Hepatocyte (in vitro differentiated cells): ENCODE measurements at regions not wholly inside any gene's neighbourhood (a gene's known extent, or its start where the extent isn't known, plus 50 kb on each side); places are given as distances from the start of the nearest gene placed in this dataset.

Source experiments
- DNase-seq: peaks from one replicate; pipeline ENCODE4 v3.0.0-alpha.2; 2016; ENCODE audit warnings: low spot score
- H2AFZ ChIP-seq: fragments of 200-600 bp; sonication (generic); 2 replicates; pipeline ENCODE4 v1.6.0; 2016; ENCODE audit warnings: antibody characterized with exemption, mild to moderate bottlenecking
- H3K27ac ChIP-seq: fragments of 200-600 bp; sonication (generic); 2 replicates; pipeline ENCODE4 v1.5.1; 2016; ENCODE audit warnings: mild to moderate bottlenecking
- H3K27me3 ChIP-seq: fragments of 200-600 bp; sonication (generic); 2 replicates; pipeline ENCODE4 v1.6.1; 2016
- H3K36me3 ChIP-seq: fragments of 200-600 bp; sonication (generic); replicated peaks from 2 replicates; pipeline ENCODE4 v1.5.1; 2016; ENCODE audit warnings: low read depth; ENCODE audit not compliant: insufficient read depth
- H3K4me1 ChIP-seq: fragments of 200-600 bp; sonication (generic); 2 replicates; pipeline ENCODE4 v1.5.1; 2016; ENCODE audit warnings: mild to moderate bottlenecking, moderate library complexity; ENCODE audit not compliant: insufficient read depth
- H3K4me2 ChIP-seq: fragments of 200-600 bp; sonication (generic); 2 replicates; pipeline ENCODE4 v1.6.0; 2016
- H3K4me3 ChIP-seq: fragments of 200-600 bp; sonication (generic); 2 replicates; pipeline ENCODE4 v1.5.1; 2016; ENCODE audit warnings: mild to moderate bottlenecking
- H3K79me2 ChIP-seq: fragments of 200-600 bp; sonication (generic); 2 replicates; pipeline ENCODE4 v1.6.0; 2017; ENCODE audit warnings: mild to moderate bottlenecking
- H3K9me2 ChIP-seq: fragments of 200-600 bp; sonication (generic); replicated peaks from 2 replicates; pipeline ENCODE4 v1.6.0; 2017; ENCODE audit warnings: mild to moderate bottlenecking; ENCODE audit not compliant: insufficient read depth
- H3K9me3 ChIP-seq: fragments of 200-600 bp; sonication (generic); 2 replicates; pipeline ENCODE4 v1.5.1; 2016; ENCODE audit warnings: low read depth, mild to moderate bottlenecking
- H4K20me1 ChIP-seq: fragments of 200-600 bp; sonication (generic); 2 replicates; pipeline ENCODE4 v1.6.0; 2016; ENCODE audit warnings: mild to moderate bottlenecking; ENCODE audit not compliant: insufficient read depth, poor library complexity, severe bottlenecking
- CTCF ChIP-seq: fragments of 200-600 bp; sonication (generic); IDR thresholded peaks from 2 replicates; pipeline ENCODE4 v1.5.1; 2016; ENCODE audit warnings: antibody characterized with exemption, mild to moderate bottlenecking; ENCODE audit not compliant: poor library complexity
- EZH2 ChIP-seq: fragments of 200-600 bp; sonication (generic); IDR thresholded peaks from 2 replicates; pipeline ENCODE4 v1.6.1; 2016; ENCODE audit warnings: antibody characterized with exemption, mild to moderate bottlenecking, borderline replicate concordance
- EZH2phosphoT487 ChIP-seq: fragments of 200-600 bp; sonication (generic); IDR thresholded peaks from one replicate; pipeline ENCODE4 v1.6.1; 2018; ENCODE audit warnings: antibody characterized with exemption, mild to moderate bottlenecking, low read depth, moderate library complexity; ENCODE audit not compliant: unreplicated experiment, severe bottlenecking
- WGBS: methylation state at CpG from one replicate; pipeline ENCODE4 v1.1.6; 2016; ENCODE audit warnings: low lambda C conversion rate; ENCODE audit errors: missing lambda C conversion rate; 5-methylcytosine and 5-hydroxymethylcytosine counted together

- WGBS = 72% methylated on average over 4 of the region's 4 CpGs
- TF ChIP-seq EZH2 = no peak
- no peak for TF ChIP-seq CTCF
- no peak for TF ChIP-seq EZH2phosphoT487
- Histone ChIP-seq H4K20me1 (no peaks in the 10 kb centered on the region), H3K9me2 (no peaks in the 10 kb centered on the region), H3K36me3 (no peaks in the 10 kb centered on the region), H3K27ac (no peak overlapping the region), H3K4me1 (no peaks in the 10 kb centered on the region), H2AFZ (no peak overlapping the region), H3K9me3 (no peaks in the 10 kb centered on the region), H3K4me3 (no peak overlapping the region), H3K79me2 (no peaks in the 10 kb centered on the region), H3K27me3 (no peaks in the 10 kb centered on the region), H3K4me2 (no peak overlapping the region)
- DNase-seq = no peak
These were observed 211.8 kb downstream of the DACT1 start for GRCh38 chr14:58849601-58850000.

GRCh38 chr14:58850011-58850410 is 212.2 kb downstream of the DACT1 start:
- Histone ChIP-seq H3K4me3 (no peak overlapping the region), H2AFZ (no peak overlapping the region), H3K36me3 (no peaks in the 10 kb centered on the region), H3K4me1 (no peaks in the 10 kb centered on the region), H3K79me2 (no peaks in the 10 kb centered on the region), H3K9me3 (no peaks in the 10 kb centered on the region), H3K9me2 (no peaks in the 10 kb centered on the region), H3K4me2 (no peak overlapping the region), H4K20me1 (no peaks in the 10 kb centered on the region), H3K27me3 (no peaks in the 10 kb centered on the region), H3K27ac (no peak overlapping the region)
- TF ChIP-seq EZH2 (no peak), CTCF (no peak), EZH2phosphoT487 (no peak)
- no peak for DNase-seq
- 85% methylated on average over 1 of the region's 1 CpG for WGBS

GRCh38 chr14:58861586-58861985 is 223.8 kb downstream of the DACT1 start:
- no peak overlapping the region for H3K27ac ChIP-seq
- no peak for TF ChIP-seq EZH2
- no peak for TF ChIP-seq CTCF
- no peak for TF ChIP-seq EZH2phosphoT487
- no peaks in the 10 kb centered on the region for H3K79me2 ChIP-seq
- no peaks in the 10 kb centered on the region for H3K9me2 ChIP-seq
- H3K4me2 ChIP-seq = no peak overlapping the region
- H3K4me3 ChIP-seq = no peak overlapping the region
- peaks cover 4% of the 10 kb centered on the region for H3K9me3 ChIP-seq
- 81% methylated on average over 2 of the region's 2 CpGs for WGBS
- no peaks in the 10 kb centered on the region for H3K36me3 ChIP-seq
- H2AFZ ChIP-seq = no peak overlapping the region
- H3K4me1 ChIP-seq = peaks cover 16% of the 10 kb centered on the region
- H3K27me3 ChIP-seq = no peaks in the 10 kb centered on the region
- no peak for DNase-seq
- H4K20me1 ChIP-seq = no peaks in the 10 kb centered on the region
